NCI-H1436 treated with DMSO at 0.1 percent for 48 hours (cell line): ENCODE measurements at regions not wholly inside any gene's neighbourhood (a gene's known extent, or its start where the extent isn't known, plus 50 kb on each side); places are given as distances from the start of the nearest gene placed in this dataset.

Source experiments
- DNase-seq: peaks from one replicate; lab custom pipeline; 2025; lab: John Stamatoyannopoulos, UW

DNA sequence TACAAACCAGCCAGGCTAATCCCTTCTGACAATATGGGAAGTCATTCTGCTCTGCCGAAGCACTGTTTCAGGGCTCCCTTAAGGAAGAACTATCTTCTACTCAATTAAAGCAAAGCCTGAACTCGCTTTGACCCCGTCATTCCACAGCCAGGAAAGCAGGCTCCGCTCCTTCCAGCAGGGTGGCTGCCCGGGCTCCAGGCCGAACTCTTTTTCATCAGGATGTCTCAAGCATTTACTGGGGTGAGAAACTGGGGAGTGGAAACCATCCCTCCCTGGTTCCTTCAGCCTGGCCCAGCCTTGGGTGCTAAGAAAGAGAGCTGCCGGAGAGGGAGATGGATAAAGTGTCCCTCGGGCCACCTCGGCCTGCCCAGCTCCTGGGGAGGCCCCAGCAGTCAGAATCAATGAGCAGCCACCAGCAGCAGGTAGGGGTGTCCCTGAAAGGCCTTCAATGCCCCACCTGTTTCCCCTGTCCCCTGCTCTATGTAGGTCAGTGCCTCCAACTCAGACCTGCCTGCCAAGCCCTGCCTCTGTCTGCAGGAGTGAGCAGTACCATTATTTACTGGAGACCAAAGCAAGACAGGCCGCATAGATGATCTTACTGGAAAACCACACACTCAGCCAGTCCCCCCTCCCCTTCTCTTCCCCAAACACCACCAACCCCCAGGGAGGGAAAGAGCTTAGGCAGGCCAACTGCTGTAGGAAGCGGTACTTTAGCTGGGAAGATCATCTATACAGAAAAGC, 225.6 kb upstream of the TLE3 start:
- no peak for DNase-seq

DNA sequence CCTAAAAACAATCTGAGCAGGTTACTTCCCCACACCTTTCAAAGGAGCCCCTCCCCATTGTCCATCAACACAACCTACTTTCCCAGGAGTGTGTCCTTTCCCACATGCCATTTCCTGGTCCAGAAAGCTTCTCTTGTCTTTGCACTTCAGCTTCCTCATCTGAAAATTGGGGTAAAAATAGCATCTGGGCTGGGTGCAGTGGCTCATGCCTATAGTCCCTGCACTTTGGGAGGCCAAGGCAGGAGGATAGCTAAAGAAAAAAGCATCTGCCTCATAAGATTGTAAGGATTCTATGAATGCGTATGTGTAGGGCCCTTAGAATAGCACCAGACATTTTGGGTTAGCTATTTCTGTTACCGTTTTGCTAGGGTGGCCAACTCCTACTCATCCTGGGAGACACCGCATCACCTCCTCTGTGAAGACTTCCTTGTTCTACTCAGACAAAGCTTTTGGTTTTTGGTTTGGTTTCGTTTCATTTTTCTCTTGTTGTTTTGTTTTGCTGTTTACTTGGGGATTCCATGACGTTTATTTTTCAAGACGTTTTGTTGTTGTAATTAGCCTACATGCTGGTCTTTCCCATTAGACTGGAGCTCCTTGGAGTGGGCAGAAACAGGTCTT, 224.4 kb upstream of the TLE3 start:
- DNase-seq: no peak

DNA sequence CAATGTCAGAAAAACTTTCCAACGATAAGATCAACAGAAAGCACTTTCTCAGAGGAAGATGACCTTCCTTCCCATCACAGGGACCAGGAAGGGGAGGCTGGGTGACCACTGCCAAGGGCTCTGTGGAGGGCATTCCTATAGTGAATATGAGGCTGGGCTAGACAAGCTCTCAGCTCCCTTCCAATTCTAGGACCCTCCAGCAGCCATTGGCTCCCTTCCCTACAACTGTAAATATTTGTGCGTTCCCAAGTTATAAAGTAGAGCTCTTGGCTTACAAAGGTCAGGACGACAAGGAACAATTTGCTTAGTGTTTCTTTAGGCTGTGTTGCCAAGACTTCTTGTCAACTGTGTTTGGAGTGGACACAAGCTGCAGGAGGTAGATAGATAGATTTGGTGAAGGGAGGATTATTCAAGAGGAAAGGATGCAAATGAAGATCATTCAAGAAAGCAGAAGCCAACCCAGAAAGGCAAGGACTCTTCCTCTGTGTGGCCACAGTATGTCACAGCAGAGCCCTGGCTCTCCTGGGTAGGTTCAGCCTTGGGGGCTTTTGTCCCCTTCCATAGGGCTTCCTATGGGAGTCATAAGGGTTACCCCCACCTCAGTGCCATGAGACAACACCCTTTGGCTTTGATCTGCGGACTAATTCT, 223.6 kb upstream of the TLE3 start:
- no peak for DNase-seq

DNA sequence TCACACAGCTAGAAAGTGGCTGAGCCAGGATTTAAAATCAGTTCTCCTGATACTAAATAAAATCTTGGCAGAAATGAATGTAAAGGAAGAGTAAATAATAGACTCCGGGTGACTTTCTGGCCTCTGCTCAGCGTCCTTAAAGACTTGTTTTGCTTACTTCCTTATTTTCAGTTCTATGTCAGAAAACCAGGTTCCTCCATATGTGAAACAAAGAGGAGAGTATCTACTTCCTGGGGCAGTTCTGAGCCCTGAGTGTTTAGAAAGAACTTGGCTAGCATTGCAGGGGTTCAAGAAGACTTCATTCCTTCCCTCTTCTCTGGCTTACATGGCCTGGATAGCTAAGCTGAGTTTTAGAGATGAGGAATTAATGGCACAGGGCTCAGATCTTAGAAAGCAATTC, 222.8 kb upstream of the TLE3 start:
- DNase-seq: no peak

DNA sequence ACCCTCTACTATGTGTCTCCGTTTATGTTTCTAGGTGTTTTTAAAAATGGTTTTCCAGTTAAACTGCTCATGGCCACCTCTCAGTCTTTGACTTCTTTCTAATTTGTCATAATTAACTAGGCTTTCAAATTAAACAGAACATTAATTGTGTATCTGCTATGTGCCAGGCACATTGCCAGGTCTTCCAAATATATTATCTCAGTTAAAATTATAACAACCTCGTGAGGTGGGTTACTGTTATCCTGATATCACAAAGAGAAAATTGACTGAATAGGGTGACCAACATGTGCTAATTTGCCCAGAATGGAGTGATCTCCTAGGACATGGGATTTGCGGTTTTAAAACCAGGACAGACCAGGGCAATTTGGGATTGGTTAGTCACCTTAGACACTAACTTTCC, 222.4 kb upstream of the TLE3 start:
- DNase-seq: no peak

DNA sequence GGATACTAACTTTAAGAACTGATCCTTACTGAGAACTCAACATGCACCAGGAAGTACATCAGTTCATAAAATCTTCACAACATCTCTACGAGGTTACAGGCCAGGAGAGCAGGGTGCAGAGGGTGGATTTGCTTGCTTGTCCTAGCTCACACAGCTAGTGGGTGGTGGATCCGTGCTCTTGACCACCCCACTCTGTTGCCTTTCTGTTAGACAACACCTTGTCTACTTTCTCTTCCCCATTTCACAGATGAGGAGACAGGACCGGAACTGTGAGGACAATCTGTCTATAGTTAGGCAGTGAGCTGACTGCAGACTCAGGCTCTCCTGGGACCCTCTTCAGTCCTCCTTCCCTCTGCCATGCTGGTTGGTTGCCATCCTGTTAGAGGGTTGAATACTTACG, 221.7 kb upstream of the TLE3 start:
- no peak for DNase-seq

DNA sequence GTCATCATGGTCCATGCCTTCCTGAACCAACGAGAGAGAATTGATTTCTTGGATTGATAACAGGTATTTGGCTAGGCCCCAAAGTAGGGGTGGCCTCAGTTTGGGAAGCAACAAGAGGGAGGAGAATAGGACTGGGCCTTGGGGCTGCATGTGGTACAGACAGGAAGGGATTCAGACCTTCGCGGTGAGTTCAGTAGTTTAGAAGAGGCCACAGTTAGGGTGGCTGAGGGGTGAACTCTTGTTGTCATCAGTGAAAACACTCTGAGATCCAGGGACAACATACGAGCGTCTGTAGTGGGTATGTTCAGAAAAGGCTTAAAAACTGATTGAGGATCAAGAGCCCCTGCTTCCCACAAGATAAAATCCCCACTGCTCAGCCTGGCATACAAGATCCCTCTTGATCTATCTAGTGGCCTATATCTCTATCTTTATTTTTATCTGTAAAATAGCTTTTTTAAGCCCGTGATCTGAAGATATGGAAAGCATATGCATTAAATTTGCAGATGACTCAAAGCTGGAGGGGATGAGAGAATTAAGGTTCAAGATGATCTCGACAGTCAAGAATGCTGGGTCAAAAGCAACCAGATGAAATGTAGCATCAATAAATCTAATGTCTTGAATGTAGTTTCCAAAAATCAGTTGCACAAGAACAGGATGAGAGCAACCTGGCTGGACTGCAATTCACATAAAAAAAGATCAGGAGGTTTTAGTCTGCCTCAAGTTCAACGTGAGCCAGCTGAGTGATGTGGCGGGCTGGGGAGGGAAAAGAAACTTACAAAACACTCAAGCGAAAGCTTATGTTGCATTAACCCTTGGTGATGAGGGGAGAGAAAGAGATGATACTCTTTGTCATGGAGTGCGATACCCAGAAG, 221.1 kb upstream of the TLE3 start:
- no peak for DNase-seq

DNA sequence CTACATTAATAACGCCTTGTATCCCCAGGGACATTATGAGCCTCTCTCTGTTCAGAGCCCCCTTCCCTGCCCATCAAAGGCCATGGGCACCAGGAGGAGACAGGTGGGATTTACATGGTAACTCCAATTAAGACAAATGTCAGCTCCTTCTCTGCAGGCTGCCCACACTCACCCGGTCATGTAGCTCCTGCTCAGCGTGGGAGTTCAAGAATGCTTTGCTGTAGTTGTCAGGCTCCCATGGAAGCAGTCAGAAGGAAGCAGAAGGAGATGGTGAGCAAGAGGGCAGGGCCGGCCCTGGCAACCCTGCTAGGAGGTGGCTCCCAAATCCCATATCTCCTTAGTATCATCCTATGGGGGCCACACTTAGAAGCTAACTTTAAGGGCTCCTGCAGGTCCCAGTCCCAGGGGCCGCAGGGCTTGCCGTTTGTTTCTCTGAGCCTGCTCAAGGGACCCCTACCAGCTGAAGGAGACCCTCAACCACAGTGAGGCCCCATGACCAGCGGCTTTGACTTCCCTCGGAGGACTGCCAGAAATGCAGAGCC, 218.4 kb upstream of the TLE3 start:
- DNase-seq: no peak

DNA sequence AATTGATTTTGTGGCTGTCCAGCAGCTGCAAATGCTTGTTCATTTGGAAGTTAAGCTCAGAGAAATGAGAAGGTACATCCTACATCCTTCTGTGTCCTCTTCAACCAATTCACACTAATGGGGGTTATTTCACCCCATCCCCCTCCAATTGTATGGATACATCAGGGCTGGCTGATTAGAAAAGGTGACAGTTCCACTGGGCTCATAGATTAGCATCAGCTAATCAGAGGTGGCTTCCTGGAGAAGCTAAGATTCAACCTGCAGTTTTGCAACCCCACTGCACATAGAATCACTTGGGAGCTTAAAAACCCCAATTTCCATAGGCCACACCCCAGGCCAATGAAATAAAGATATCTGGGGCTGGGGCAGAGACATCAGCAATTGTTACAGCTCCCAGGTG, 217.7 kb upstream of the TLE3 start:
- DNase-seq: no peak

DNA sequence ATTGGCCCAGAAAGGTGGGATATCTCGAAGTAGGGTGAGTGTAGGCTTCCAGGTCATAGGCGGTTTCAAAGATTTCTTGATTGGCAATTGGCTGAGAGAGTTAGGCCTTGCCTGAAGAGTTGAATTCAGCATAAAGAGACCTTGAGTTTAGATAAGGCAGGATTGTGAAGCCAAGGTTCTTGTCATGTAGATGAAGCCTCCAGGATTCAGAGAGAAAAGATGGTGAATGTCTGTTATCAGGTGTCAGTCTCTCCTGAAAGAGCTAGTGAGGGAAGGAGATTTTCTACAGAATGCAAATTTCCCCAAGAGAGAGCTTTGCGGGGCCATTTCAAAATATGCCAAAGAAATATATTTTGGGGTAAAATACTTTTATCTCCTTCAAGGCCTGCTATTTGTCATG, 217.0 kb upstream of the TLE3 start:
- no peak for DNase-seq

DNA sequence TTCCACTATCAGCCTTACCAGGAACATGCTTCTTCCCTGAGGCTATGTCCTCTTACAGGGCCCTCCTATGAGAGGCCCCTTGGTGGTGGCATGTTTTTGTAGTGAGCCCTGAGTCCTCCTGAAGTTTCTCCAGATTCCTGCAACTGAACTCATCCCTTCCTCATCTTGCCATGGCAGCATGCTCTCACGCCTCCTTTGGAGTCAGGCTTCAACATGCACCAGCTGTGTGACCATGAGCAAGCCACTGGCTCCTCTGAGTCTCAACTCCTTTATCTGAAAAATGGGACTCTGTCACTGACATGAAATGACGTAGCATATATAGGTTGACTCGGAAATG, 216.3 kb upstream of the TLE3 start:
- DNase-seq: no peak

DNA sequence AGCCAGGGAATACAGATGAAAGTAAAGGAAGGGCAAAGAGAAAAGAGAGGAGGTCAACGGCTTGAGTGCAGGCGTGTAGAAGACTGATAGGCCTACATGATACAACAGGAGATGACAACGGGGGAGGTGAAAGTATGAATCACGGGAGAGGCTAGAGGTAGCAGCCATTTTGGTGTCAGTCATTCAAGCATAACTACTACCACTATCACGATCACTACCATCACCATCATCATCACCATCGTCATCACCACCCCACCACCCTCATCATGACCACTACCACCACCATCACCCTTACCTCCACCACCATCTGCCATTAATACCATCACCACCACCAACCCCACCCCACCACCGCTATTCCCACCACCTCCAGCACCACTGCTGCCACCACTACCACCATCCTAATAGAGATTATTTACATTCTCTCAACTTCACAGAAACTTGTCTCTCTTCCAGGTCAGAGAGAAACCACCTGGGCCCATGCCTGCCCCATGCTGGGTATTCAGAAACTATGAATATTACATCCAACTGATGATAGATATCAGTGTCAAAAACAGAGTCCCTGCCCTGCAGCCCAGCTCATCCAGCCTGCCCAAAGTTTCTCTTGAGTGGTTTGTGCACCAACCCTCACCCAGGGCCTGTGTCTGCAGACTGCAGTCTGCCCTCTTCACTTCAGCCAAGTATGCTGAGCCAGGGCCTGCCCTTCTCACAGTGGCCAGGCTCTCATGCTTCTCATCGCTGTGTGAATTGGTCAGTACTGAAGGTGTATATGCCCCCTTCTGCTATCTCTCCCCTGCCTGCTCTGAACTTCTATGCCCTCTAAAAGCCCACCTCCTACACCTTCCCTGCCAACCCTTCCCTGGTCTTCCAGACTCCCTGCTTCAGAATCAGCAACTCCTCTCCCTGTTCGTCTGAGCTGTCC, 215.6 kb upstream of the TLE3 start:
- DNase-seq: no peak

DNA sequence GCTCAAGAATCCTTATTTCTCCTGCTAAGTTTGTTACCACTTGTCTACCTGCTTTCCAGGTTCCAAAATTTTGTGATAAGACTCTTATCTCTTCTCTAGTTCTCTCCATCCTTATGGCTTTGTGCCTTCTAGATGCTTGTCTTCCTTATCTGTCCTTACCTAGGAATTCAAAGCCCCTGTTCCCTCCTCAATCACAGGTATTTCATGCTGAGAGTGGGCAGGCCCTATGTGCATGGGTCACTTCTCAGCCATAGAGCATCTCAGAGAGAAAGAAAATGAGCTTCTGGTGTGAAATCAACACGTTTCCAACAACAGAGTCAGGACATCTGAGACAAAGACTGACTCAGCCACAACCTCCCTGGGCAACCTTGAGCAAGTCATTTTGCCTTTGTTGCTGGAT, 214.1 kb upstream of the TLE3 start:
- no peak for DNase-seq

DNA sequence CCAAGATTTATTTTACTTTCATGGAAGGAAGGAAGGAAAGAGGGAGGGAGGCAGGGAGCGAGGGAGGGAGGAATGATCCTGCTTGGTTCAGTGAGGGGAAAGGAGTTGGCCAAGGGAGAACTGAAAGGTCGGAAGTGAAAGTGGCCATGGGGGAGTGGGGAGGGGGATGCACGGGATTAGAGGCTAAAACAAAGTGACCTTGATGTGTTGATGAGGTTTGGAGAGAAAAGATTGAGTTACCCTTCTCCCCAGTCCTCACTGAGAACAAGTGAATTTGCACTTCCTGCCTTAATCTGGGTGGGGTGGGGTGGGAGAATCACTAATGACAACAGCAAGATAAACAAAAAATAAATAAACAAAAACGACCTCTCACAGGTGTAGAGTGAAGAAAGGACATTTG, 212.0 kb upstream of the TLE3 start:
- no peak for DNase-seq

DNA sequence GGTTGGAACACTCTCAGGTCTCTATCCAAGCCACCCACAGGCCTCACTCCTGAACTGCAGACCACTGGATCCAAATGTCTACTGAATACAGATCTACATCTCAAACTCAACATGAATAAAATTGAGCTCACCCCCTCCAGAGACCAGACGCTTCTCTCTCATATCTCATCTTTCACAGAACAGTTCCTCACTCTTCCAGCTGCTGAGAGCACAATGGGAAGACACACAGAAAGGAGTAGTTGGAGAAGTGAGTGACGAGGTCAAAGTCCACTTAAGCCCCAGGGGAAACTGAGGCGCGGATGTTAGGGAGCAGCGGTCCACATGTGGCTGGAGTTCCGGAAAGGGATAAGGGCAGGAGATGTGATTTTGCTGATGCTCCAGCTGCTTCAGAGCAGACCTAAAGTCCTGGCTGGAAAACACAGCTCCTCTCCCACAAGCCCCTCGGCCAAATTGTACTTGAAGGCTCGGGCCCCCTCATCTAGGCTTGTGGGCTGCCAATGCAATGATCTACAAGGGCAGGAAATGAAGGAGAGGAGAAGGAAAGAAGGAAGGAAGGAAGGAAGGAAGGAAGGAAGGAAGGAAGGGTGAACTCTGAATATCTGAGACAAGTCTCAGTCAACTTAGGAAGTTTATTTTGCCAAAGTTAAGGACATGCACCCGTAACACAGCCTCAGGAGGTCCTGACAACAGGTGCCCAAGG, 211.2 kb upstream of the TLE3 start:
- no peak for DNase-seq

DNA sequence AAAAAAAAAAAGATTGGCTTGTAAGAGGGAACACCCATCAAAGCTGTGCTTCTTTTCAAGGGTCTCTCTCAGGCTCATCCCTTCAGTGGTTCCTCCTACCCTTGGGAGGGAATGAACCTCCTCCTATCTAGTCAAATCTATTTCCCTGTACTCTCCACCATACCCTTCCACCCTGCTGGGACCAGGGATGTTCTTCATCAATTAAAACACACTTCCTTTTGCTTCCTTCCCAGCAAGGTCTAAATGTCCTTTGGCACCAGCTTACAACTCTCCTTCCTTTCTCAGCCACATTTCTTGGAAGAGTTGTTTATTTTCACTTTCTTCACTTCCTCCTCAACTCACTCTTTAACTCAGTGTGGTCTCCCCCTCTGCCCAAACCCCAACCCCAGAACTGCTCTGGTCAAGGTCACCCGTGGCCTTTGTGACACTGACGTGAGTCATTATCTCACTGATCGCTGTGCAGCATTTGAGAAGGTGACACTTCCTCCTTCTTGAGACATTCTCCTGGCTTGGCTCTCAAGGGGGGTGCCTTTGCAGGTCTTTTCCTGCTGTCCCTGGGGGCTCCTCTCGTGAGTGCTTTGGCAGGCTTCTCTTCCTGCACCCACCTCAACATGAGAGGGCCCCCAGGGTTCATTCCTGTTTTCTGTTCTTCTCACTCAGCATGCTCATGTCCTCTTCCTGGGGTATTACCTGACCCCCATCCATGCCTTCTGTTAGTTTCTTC, 210.5 kb upstream of the TLE3 start:
- no peak for DNase-seq

DNA sequence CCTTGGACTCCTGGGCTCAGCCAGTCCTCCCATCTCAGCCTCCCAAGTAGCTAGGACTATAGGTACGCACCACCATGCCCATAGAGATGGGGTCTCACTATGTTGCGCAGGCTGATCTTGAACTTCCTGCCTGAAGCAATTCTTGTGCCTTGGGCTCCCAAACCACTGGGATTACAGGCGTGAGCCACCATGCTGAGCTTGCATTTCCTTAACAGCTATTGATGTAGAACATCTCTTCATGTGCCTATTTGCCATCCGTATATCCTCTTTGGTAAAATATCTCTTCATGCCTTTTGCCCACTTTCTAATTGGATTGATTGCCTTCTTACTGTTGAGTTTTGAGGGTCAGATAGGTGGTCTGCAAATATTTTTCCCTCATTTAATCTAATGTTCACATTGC, 208.9 kb upstream of the TLE3 start:
- no peak for DNase-seq

DNA sequence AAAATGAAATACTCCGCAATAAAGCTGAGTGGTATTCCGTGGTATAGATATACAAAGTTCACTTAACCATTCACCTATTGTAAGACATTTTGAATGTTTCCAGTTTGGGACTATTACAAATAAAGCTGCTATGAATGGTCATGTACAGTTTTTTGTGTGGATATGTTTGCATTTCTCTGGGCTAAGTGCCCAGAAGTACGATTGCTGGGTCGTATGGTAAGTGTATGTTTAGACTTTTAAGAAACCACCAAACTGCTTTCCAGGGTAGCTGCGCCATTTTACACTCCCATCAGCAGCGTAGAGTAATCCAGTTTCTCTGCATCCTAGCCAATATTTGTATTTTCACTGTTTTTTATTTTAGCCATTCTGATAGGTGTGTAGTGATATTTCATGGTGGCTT, 208.4 kb upstream of the TLE3 start:
- no peak for DNase-seq

DNA sequence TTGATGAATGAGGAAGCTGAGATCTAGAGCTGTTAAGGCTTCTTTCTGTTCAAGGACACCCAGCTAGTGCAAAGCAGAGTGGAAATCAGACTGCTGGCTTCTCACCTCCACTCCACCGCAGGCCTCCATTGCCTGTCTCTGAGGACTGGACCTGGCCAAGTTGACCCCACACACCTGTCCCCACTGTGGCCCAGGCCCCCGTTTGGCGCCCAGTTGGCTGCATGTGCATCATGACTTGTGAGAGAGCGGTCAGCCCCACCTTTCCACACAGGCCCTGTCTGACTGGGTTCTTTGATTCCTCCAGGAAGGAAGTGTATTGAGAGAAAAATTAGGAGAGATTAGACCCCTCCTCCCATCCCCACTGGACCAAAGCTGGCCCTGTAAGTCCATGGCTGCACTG, 206.3 kb upstream of the TLE3 start:
- no peak for DNase-seq

DNA sequence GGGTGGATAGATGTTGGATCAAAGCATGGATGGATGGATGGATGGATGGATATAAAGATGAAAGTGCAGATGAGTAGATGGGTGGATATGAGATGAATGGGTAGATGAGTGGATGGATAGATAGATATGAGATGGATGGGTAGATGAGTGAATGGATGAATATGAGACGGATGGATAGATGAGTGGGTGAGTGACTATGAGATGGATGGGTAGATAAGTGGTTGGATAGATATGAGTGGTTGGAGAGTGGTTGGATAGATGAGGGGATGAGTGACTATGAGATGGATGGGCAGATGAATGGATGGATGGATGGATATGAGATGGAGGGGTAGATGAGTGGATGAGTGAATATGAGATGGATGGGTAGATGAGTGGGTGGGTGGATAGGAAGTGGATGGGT, 204.6 kb upstream of the TLE3 start:
- DNase-seq: no peak
